Thyroid gland (tissue), 4 donors: ENCODE measurements at regions not wholly inside any gene's neighbourhood (a gene's known extent, or its start where the extent isn't known, plus 50 kb on each side); places are given as distances from the start of the nearest gene placed in this dataset.

ENCODE experiments used
- POLR2A ChIP-seq, 2 donors: fragments of 450-650 bp; IDR thresholded peaks; one replicate each; pipeline ENCODE4 v1.6.1; 2017; ENCODE audit warnings: antibody characterized with exemption in 2 of 2, mild to moderate bottlenecking in 2 of 2, moderate library complexity in 1 of 2
- TF ChIP-seq, protein P1 (sequence below), 6 experiments: fragments of 200-600 bp in 3 of 6; fragments of 450-650 bp in 3 of 6; sonication (generic) in 3 of 6; IDR thresholded peaks; one replicate each; pipeline ENCODE4 v1.5.1; 2016 to 2019; ENCODE audit warnings: antibody characterized with exemption in 6 of 6, mild to moderate bottlenecking in 2 of 6, inconsistent platforms in 1 of 6, moderate library complexity in 1 of 6

DNA sequence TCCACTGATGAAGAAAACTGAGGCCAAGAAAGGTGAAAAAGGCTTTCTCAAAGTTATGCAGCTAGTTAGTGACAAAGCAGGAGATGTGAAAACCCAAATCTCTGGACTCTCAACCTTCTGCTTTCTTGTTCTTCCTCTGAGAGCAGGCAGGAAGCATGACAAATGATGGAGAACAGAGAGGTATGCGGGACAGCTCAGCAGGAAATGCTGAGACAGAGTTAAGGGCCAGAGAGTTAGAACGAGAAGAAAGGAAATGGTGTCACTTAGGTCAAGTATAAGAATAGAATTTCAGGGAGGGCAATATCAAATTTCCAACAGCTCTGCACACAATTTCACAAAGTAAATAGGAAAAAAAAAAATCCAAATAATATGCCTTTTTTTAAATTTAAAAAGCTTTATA lies 67.6 kb upstream of the ARHGAP42 start:
- TF ChIP-seq, protein P1, sequence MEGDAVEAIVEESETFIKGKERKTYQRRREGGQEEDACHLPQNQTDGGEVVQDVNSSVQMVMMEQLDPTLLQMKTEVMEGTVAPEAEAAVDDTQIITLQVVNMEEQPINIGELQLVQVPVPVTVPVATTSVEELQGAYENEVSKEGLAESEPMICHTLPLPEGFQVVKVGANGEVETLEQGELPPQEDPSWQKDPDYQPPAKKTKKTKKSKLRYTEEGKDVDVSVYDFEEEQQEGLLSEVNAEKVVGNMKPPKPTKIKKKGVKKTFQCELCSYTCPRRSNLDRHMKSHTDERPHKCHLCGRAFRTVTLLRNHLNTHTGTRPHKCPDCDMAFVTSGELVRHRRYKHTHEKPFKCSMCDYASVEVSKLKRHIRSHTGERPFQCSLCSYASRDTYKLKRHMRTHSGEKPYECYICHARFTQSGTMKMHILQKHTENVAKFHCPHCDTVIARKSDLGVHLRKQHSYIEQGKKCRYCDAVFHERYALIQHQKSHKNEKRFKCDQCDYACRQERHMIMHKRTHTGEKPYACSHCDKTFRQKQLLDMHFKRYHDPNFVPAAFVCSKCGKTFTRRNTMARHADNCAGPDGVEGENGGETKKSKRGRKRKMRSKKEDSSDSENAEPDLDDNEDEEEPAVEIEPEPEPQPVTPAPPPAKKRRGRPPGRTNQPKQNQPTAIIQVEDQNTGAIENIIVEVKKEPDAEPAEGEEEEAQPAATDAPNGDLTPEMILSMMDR (IDR thresholded peaks at IDR 0.05): no peak
- no peak for TF ChIP-seq POLR2A (IDR thresholded peaks at IDR 0.05)
